ENCODE measurements at regions not wholly inside any gene's neighbourhood (a gene's known extent, or its start where the extent isn't known, plus 50 kb on each side); places are given as distances from the start of the nearest gene placed in this dataset.
"Not testable (repeated sequence)": the region's sequence is repeated elsewhere in the genome, so short reads cannot be mapped to it uniquely, and the experiment has no call there.

DNA sequence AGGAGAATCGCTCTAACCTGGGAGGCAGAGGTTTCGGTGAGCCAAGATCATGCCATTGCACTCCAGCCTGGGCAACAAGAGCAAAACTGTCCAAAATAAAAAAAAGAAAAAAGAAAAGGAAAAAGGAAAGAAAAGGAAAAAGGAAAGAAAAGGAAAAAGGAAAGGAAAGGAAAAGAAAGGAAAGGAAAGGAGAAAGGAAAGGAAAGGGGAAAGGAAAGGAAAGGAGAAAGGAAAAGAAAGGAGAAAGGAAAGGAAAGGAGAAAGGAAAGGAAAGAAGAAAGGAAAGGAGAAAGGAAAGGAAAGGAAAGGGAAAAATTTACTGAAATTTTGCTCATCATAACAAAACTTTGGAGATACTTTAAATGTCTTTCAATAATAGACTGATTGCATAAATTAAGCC, 391.3 kb upstream of the GYPC start:
- DNase-seq: no peak

DNA sequence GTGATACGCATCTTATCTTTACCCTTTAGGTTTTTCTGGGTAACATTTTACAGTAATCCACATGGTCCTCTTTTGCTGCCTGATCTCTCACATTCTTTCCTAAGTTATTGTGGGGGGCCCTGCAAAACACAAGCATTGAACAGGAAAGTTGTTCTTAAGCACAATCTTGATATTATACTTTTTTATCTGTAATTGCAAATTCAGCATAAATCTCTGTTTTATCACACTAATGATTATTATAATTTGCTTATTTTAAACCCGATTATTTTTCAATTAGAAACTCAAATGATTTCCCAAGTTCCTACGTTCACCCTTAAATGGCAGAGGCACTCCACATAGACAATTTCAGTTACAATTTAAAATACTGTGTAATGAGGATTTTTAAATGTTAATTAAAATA, 386.0 kb upstream of the GYPC start:
- no peak for DNase-seq

DNA sequence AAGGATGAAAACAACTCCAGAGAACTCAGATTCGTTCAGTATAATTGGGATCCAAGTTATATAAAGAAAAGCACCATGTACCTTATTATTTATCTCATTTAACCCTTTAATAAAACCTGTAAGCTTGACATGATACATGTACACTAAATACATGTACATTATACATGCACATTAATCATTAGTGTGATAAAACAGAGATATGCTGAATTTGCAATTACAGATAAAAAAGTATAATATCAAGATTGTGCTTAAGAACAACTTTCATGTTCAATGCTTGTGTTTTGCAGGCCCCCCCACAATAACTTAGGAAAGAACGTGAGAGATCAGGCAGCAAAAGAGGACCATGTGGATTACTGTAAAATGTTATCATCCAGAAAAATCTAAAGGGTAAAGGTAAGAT, 385.4 kb upstream of the GYPC start:
- DNase-seq: no peak

DNA sequence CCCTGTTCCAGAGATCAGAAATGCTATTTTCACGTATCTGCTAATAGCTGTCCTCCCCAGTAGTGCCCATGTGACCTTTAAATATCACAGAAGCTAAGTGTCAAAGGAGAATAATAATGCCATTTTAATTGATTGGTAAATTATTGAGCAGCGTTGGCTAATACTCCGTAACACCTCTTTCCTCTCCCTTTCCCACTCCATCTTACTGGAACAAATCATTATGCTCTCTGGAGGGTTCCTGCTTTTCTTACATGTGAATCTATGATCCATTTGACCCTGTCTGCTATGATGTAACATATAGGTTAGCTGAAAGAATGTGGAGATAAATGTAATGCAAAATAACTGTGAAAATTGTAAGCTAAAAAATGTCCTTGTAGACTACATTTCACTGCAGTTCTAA, 383.6 kb upstream of the GYPC start:
- no peak for DNase-seq

DNA sequence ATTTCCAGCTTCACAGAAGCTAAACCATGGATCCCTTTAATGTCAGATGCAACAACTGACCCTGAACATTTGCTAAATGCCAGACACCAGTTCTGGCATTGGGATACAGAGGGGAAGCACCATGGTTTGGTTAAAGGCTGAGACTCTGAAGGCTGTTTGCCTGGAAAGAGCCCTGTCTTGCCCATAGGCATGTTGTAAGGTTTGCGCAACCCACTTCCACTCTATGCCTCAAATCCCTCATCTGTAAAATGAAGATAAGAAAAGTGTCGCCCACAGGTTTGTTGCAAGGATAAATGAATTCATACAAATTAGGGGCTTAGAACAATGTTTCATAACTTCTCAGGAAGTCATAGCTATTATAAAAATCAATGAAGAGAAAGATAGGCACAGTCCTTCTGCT, 380.9 kb upstream of the GYPC start:
- DNase-seq: no peak

DNA sequence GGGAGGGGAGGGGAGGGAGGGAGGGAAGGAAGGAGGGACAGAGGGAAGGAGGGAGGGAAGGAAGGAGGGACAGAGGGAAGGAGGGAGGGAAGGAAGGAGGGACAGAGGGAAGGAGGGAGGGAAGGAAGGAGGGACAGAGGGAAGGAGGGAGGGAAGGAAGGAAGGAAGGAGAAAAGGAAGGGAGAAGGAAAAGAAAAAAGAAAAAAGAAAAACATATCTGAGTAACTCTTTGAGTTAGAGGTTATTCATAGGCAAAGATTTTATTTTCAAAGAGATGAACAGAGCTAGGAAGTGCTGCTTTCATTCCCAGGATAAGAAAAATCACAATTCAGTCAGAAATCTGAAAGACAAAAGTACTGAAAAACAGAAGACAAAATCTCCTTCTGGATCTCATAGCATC, 379.7 kb upstream of the GYPC start:
- DNase-seq: not testable (repeated sequence)

DNA sequence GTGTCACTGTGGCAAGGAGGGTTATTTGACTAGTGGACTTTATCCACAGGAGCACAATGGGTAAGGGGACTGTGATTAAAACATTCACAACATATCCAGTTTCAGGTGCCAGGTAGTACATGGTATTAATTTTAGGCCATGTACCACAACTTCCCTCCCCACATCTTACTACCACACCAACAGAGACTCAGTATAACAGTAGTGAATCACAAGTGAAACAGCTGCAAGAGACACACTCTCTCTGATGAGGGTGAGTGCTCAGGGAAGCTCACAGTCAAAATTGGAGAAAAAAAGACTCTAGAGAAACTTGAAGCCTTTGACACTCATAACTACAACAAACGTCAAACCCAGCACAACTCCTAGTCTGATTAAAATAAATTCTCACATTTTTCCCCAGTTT, 367.6 kb upstream of the GYPC start:
- DNase-seq: no peak

DNA sequence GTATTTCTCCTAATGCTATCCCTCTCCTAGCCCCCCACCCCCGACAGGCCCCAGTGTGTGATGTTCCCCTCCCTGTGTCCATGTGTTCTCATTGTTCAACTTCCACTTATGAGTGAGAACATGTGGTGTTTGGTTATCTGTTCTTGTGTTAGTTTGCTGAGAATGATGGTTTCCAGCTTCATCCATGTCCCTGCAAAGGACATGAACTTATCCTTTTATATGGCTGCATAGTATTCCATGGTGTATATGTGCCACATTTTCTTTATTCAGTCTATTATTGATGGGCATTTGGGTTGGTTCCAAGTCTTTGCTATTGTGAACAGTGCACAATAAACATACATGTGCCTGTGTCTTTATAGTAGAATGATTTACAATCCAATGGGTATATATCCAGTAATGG, 362.0 kb upstream of the GYPC start:
- not testable (repeated sequence) for DNase-seq

DNA sequence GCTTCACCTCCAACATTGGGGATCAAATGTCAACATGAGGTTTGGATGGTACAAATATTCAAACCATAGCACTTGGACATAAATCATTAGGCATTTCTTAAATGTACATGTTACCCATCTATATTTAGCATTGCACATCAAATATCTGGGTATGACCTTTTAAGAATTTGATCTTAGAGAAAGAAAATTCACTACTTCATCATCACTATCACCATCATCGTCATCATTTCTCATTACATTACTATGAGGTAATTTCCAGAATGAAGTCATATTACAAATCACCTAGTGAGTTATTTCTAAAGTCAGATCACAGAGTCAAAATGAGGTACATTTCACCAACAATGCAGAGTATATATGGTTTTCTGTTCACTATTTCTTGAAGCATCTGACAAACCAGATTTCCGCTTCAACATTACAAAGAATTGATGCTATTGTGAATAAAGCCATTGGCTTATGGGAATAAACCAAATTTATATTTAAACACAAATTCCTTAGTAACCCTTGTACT, 356.4 kb upstream of the GYPC start:
- no peak for DNase-seq

DNA sequence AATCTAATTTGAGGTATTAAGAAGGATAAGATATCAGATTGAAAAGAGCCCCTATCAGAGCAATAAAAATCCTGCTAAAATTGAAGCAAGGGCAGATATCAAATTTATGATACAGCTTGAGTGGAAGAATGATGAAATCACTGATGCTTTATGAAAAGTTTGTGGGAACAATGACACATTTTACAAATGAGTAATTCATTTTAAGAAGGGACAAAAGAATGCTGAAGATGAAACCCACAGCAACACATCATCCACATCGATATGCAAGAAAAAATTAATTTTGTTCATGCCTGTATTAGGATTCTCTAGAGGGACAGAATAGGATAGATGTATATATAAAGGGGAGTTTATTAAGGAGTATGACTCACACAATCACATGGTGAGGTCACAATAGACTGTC, 355.6 kb upstream of the GYPC start:
- no peak for DNase-seq

DNA sequence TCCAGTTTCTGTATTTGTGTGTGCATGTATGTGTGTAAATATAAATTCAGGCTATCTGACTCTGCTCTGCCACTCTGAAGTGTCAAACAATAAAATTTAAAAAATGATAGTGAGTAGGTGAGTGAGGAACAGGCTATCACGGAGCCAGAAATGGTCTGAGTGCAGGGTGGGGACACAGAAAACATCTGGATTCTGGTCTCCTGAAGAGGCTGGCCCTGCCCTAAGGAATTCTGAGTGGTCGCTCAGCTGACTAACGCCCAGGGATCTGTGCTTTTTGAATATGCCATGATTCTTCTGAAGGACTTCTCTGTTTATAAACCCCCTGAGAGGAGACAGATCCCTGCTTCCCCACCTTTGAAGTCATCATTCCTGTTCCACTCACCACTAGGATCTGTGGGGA, 353.9 kb upstream of the GYPC start:
- DNase-seq: no peak

DNA sequence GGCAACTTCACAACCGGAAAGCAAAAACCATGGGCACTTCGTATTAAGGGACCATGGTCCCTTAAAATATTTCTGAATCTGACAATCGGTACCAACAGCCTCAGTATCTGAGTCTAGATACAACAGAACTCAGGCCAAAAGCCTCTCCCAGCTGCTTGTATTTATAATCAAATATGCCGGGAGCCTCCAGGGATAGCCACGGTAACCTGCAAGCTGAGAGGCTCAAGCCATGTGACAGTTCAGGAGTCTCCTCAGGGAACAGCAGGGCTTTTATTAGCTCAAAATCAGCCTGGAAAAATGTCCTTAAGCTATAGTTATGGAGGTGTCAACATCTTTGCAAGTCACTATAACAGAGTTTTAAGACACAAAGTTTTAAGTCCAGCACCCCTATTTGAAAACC, 352.8 kb upstream of the GYPC start:
- DNase-seq: no peak

DNA sequence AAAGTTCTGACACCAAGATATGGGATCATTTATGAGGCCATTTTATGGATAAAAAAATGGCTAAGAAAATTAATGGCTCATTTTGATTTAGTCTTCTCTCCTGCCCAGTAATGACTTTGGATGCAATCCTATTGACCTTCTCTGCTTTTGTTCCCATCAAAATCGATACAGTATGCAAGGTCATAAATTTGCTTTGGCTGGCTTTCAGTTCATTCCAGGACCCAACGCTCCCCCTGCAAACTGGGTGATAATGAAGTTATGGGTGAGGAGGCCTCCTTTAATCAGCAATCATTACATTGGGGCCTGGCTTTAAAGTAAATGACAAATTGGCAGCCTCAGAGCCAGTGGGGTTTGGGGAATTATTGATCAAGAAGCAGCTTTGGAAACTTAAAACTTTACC, 351.8 kb upstream of the GYPC start:
- DNase-seq: no peak

DNA sequence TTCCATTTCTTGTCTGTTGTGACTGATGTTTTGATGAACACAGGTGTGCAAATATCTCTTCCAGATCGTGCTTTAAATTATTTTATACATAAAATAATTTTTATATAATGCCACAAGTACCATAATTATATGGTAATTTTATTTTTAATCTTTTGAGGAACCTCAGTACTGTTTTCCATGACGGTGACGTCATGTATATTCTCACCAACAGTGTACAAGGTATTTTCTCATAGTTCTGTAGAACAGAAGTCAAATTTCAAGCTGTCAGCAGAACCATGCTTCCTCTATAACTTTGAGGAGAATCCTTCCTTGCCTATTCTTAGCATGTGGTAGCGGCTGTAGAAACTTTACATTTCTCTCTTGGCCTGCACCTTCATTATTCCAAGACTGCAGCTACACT, 349.4 kb upstream of the GYPC start:
- DNase-seq: no peak

DNA sequence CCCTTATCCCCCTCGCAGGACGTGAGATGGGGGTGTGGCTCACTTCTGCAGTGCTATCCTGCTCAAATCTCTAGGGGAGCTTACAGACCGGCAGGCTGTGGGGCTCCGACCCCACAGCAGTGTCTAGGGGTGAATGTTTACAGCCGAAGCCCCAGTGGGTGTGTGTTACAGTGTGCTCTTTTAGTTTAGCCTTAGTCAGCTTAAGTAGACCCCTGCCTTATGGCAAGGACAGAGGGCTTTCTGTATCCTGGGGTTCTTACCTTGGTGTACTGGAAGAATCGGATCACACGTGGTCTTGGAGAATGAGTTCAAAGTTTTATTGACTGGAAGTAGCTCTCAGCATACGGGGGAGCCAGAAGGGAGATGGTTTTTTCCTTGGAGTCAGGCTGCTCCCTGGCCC, 348.2 kb upstream of the GYPC start:
- DNase-seq: no peak

DNA sequence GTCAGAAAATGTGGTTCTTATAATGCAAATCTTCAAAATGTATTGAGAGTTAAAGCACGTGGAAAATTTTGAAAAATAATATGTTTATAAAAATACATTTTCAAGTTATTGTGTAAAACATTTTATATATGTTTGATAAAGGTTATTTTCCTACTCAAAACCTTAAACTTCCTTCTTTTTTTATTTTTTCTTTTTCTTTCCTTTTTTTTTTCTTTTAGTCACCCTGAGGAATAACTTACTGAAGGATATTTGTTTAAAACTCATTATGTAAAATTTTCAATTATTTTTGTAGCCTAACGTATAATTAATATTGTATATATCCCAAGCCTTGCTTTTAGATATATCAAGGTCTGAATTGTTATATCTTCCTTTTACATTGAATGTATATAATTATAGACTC, 346.8 kb upstream of the GYPC start:
- DNase-seq: no peak

DNA sequence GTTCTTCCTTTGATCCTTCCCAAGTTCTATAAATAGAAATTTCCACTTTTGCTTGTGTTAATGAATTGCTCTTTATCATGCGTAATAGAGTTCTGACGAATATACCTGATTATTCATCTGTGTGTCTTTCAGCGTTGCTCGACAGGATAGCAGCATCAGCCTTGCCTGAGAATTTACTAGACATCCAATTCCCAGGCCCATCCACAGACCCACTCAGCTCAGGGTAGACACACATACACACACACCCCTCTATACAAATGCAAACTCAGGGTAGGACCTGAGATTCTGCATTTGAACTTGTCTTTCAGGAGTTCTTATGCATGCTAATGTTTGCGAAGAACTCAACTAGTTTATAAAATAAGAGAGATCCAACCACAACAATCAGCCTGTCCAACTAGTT, 343.4 kb upstream of the GYPC start:
- DNase-seq: no peak

DNA sequence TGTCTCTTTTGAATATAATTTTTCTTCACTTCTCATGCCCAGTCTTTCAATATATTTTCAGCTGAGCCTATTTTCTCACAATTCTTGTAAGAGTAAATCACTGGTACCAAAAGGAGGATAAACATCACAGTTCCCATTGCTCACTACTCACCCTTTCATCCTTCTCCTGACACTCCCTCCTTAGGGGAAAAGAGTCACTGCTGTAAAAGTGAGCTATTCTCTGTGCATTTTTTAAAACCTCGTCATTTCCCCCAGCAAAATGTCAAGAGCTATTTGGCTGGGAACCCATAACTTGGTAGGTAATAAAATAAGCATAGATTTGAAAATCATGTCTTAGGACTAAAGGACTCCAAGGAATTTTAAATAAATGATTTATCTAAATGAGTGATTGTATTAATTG, 340.1 kb upstream of the GYPC start:
- no peak for DNase-seq

DNA sequence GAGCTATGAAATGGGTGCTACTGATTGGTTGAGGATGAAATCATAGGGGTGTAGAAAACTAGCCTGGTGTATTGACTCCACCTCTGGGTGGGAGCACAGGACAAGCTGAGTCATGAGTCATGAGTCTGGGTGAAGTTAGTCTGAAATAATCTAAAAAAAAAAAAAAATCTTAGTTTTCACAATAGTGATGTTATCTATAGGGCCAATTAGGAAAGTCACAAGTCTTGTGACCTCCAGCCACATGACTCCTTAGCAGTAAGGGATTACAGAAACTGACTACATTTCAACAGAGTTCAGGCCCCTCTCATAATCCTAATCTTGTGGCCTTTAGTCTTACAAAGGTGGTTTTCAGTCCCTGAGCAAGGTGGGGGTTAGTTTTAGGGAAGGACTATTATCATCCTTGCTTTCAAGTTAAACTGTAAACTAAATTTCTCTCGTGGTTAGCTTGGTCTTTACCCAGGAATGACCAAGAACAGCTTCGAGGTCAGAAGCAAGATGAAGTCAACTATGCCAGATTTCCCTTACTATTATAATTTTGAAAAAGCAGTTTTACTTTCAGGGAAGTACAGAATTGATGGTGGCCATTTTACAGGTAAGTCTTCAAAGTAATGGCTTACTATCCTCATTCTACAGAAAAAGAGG, 338.0 kb upstream of the GYPC start:
- no peak for DNase-seq

DNA sequence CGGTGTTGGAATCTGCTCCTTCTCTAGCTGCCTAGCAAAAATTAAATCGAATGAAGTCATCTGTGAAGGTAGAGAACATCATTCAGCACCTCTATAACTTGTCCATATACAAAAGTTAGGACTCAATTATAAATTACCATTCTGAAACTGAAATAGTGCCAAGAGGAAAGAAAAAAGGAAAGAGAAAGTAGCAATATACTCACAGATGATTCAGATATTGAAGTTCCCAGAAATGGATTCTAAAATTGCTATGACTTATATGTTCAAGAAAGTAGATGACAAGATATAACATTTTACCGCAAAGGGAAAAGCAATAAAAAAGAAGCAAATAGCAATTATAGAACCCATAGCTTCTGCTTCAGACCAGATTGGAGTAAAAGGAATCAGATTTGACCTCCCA, 333.6 kb upstream of the GYPC start:
- no peak for DNase-seq

DNA sequence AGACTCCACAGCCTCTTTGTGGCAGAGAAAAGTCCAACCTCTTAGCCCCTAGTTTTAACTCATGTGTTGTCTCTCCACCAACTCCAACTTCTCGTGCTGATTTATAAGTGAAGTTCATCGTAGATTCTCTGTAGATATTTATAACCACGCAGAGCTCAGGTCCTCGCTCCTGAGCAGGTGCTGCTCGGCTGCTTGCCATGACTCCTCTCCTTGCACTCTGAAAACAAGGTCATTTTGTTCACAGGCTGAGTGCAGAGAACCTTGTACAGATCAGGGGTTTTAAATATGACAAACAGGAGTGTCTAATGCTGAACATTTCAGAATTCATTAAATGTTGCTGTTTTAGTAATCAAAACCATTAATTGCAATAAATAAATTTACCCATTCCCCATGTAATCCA, 330.8 kb upstream of the GYPC start:
- no peak for DNase-seq

DNA sequence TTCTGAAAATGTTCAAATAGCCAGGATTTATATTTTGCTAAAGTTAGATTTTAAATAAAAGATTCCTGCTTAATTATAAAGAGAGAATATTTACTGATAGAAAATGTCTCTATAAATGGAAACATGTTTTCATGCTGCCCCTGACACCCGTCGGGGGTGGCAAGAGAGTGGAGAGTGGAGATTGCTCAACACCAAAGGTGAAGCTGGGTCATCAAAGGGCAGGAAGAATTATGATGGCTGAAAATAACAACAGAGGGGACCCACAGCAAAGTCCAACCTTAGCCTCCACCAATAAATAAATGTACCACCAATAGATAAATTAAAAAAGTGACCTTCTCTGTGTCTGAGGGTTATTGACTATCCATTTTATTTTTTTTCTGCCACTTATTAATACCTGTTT, 326.8 kb upstream of the GYPC start:
- no peak for DNase-seq

DNA sequence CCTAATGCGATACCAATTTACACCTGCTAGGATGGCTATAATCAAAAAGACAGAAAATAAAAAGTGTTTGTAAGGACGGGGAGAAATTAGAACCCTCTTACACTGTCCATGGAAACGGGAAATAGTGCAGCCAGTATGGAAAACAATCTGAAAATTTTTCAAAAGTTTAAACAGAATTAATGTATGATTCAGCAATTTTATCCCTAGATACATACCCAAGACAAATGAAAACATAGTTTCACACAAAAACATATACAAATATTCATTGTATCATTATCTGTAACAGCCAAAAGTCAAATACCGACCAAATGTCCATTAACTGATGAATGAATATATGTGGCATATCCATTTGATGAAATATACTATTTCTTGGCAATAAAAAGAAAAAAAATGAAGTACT, 313.5 kb upstream of the GYPC start:
- DNase-seq: no peak

DNA sequence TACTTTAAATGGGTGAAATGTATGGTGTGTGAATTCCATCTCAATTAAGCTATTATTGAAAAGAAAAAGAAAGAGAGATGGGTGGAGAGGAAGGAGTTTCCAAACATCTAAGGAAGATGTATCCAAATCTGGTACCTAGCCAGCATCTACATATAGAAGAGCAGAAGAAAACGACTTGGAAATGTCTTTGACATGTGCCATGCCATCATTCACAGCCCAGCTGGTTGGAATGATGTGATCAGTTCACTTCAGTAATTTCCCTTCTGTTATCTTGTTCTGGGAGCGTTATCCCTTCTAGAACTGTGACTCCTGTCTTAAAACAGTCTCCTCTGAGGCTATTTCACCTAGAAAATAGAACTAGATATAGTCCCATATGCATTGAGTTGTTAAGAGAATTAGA, 312.8 kb upstream of the GYPC start:
- DNase-seq: no peak

DNA sequence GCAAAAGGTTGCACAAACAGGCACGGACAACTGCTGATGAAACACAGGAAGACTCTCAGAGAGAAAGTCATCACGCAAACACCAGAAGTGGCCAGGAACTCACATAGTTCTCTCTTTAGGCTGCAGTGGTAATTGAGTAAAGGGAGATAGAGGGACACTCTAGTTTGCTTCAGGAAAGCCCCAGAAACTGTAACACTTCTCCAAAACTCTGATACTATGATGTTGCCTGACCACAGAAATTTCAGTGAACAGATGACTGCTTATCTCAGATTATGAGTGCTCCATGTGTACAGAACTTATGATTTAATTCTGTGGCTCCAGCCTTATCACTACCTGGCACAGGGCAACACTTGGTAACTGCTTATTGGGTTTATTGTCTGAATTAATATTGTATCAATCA, 311.5 kb upstream of the GYPC start:
- DNase-seq: no peak

DNA sequence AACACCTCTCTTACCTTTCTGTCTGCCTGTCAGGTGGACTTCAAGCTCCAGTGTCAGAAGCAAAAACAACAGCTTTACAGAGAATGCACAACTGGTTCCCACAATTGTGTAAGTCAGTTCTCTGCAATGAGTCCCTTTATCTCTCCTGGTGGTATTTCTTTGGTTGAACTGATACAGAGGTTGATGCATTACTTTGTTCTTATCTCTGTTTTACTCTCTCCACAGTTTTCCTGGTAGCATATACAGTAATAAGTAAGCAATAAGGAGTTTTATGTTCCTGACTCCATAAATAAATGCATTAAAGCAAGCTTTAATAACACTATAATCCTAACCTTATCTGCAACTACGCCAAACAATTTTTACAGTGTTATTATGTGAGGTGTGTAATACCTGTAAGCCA, 310.3 kb upstream of the GYPC start:
- DNase-seq: no peak
